AG08396 (cell line): ENCODE measurements at regions not wholly inside any gene's neighbourhood (a gene's known extent, or its start where the extent isn't known, plus 50 kb on each side); places are given as distances from the start of the nearest gene placed in this dataset.

ENCODE experiments used
- DNase-seq: peaks from one replicate; pipeline ENCODE4 v3.0.0; 2012; ENCODE audit warnings: low spot score, mixed read lengths

GRCh38 chr21:15526798-15527197 is 203.0 kb upstream of the USP25 start:
- DNase-seq = no peak

DNA sequence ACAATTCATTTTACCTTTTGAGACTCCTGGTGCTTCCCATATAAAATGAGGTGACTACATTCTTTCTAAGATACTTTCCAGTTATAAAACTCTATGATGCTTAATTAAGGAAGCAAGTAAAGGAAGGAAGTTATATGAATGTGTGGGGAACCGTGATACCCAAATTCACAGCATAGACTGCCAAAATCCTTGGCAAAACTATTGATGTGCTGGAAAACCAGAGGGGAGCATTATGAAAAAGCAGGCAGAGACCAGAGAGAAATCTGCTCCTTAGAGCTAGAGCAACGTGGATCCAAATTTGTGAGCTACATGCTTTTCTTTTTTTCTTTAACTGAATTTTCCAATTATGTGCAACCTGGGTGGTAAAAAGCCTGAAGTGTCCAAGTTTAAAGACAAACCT is 201.4 kb upstream of the USP25 start:
- no peak for DNase-seq

- DNase-seq = no peak
Observed at GRCh38 chr21:15531986-15532385, 197.8 kb upstream of the USP25 start.

DNA sequence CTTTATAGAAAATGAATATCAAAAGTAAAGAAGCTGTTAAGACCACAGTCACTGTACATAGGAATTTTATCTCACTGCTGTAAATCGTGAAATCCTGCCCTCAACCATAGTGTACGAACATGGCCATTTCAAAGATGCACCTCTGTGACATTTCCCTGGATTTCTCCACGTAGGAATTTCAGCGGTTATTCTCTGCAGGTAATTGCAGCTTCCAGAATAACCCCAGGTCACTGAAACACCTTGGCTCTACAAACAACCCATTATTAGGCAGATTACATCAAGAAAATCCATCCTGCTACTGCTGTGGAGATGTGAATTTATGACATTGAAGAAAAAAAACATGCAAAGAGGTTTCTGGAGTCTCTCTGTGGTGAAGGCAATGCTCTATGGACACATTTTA is 196.2 kb upstream of the USP25 start:
- no peak for DNase-seq

DNA sequence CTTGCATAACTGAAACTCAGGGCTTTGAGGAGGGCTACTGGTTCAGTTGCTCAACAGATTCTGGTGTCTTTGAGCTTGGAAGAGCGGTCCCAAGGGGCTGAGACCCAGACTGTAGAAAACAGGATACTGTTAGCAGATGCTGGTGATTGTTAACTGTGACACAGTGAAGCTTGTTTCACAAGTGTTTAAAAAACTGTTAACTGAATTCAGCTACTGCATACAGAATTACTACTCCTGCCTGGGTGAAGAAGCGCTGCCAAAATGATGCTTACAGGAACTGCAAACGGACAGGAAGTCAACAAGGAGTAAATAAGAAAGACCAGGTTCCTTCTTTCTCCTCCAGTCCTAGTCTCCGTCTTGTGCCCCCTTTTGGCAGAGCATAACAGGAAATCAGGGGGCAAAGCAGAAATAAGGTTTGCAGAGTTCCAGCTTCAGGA is 195.3 kb upstream of the USP25 start:
- DNase-seq = no peak

- no peak for DNase-seq
Observed at GRCh38 chr21:15539376-15539775, 190.4 kb upstream of the USP25 start.

DNA sequence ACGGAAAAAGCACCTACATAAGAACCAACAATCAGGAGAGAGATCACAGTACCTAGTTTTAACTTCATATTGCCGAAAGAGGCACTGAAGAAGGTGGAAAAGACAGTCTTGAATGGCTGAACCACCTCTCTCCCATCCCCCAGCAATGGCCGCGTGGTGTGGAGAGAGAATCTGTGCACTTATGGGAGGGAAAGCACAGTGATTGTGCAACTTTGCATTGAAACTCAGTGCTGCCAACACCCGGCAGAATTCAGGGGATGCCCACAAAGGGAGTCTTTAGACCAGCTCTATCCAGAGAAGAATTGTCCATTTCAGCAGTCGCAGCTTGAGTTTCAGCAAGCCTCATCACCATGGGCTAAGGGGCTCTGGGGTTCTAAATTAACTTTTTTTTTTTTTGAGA is 186.3 kb upstream of the USP25 start:
- DNase-seq = no peak

DNA sequence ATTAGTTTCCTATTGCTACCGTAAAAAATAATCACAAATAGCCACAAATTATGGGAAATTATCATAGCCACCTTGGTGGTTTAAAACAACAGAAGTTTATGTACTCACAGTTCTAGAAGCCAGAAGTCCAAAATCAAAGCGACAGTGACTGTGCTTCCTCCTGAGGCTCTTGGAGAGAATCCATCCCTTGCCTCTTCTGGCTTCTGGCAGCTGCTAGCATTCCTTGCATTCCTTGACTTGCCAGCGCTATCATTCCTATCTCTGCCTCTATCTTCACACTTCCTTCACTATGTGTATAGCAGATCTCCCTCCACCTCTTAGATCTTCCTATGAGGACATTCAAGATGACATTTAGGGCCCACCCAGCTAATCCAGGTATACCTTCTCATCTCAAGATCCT is 180.1 kb upstream of the USP25 start:
- DNase-seq = no peak

DNA sequence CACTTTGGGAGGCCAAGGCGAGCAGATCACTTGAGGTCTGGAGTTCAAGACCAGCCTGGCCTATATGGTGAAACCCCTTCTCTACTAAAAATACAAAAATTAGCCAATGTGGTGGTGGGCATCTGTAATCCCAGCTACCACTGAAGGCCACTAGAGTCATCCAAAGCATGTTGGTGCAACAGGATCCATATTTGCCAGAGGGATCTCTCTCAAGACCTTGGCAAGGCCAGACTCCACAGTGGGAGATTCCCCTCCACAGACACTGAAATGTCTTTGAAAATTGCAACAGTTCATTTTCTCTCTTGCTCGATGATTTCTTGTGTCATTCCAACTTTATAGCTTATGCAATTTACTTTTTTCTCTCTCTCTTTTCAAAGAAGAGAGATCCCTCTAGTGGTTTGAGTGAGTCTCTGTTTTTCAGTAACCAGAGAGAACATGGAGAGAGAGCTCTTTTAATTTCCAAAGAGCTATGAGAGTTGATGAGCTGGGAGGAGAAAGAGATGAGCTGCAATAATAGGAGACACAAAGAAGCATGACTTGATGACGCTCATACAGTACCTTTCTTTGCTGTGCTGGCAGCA is 176.8 kb upstream of the USP25 start:
- no peak for DNase-seq

GRCh38 chr21:15557925-15558324 is 171.9 kb upstream of the USP25 start:
- DNase-seq = no peak

DNA sequence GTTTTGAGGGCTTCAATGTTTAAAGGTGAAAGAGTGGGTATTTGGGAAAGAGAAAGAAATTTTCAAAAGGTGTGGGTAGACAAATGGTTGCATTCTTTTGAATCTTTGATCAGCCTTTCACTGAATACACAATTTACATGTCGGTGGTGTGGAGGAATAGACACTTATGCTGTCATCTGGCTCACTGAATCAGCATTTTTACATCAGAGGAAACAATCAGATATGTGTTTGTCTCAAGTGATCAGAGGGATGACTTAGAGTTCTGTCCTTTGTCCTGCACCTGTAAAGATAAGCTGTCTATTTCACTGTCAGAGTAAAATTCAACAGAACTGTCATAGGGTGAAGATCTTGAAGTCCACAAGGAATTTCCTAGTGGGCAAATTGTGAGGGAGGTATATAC is 170.9 kb upstream of the USP25 start:
- DNase-seq = no peak

DNA sequence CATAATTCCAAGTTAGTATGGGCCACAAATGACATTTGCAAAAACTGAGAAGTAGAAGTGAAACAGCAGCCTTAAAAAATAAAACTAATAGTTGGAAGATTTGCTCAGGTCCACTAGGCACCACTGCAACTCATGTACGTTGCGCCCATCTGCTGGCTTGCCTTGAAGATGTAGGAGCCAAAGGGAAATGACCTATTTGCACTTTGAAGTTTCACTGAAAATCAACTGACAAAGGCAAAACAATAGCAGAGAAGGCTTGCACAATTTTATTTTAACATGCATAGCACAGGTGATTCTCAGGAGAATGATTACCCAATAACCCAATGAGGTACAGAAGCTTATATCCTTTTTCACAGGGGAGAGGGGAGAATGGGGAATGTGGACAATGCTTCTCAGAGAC is 170.1 kb upstream of the USP25 start:
- DNase-seq = no peak

DNA sequence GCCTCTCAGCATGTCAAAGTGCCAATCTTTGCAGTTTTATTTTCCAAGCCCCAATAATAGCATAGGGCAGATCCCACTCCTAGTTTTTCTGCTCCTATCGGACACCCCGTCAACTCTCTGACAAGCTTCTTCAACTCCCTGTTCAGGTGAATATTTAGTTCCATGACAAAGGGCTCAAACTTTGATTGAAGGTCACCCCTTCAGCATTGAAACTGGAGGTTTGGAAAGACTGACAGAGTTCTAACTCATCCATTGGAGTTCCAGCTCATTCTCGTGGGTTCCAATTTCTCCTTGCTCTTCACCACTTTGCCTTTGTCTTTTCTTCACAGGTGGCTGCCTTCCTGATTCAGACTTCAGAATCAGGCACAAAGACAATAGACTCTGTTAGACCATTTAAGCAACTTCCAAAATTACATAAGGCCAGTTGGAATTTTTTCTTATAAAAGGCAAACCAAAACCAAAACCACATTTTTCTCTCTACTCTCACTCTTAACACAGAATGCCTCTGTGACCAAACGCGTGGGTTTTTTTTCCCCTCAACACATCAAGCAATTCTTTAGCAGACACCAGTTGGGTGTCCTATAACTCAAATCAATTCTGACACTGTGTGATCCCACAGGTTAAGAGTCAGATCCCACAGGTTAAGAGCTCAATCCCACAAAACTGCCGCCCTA is 169.3 kb upstream of the USP25 start:
- DNase-seq = no peak

- no peak for DNase-seq
Observed at GRCh38 chr21:15562748-15563147, 167.0 kb upstream of the USP25 start.

GRCh38 chr21:15564907-15565306 is 164.9 kb upstream of the USP25 start:
- DNase-seq = no peak

DNA sequence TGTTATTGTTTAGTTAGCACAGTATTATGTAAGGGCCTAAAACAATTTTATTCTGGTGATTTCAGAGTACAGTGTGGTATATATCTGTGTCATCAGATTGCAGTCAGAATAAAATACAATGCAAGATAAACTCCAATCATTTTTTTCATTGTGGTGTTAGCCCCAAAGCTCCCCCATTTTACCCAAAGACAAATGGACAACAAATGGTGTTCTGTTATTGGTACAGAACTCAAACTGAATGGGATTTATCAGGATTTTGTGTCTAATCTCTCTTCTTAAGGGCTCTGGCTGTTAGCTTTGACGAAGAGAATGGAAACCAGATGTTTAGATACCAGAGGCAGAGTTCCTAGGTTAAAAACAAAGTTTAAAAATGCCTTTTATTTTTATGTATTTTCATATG is 163.1 kb upstream of the USP25 start:
- no peak for DNase-seq

DNA sequence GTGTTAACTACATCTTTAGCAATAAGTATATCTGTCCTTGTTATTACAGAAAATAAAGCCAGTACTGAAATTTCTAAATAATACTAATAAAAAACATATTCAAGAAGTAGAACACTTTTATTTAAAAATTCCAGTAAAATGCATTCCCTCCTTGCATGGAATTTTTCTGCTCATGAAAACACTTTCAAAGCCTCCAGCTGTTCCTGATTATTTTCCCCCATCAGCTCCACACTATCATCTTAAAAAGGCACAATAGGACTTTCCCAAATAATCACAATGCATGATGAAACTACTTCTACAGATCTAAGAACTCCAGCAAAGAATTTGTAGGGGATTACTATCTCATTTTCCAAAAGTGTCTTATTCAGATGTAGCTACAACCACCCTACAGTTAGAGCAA is 162.6 kb upstream of the USP25 start:
- DNase-seq = no peak

GRCh38 chr21:15568516-15568915 is 161.3 kb upstream of the USP25 start:
- no peak for DNase-seq

- no peak for DNase-seq
Observed at GRCh38 chr21:15586752-15587427, 142.9 kb upstream of the USP25 start.

GRCh38 chr21:15592271-15592860 is 137.4 kb upstream of the USP25 start:
- peak; percentile 16 for DNase-seq

DNA sequence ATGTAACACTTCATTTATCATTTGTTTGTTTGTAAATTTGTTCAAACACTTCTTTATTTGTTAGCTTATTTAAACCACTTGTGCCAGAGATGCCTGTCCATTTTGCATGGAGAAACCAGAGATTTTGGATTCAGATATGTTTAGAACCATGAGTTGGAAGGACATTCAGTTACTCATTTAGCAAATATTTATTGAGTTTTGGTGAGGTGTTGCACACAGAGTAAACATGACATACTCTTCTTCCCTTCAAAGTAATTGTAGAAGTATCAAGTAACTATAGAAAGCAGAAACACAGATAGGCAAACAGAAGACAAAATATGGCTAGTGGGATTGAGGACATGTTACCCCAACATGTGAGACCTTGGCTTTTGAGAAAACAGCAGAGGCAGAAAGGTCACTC is 136.8 kb upstream of the USP25 start:
- no peak for DNase-seq

- no peak for DNase-seq
Observed at GRCh38 chr21:15601390-15601789, 128.4 kb upstream of the USP25 start.

GRCh38 chr21:15604413-15604812 is 125.4 kb upstream of the USP25 start:
- DNase-seq = peak; percentile 3
